ENCODE measurements at regions not wholly inside any gene's neighbourhood (a gene's known extent, or its start where the extent isn't known, plus 50 kb on each side); places are given as distances from the start of the nearest gene placed in this dataset.
"Not testable (repeated sequence)": the region's sequence is repeated elsewhere in the genome, so short reads cannot be mapped to it uniquely, and the experiment has no call there.

GRCh38 chr15:81809543-81809942 is 236.3 kb downstream of the MEX3B start:
- no peaks in the 10 kb centered on the region for H3K9me3 ChIP-seq
- no peak overlapping the region for H3K27ac ChIP-seq
- WGBS (ENCODE audit: insufficient coverage, low coverage, low lambda C conversion rate, missing lambda C conversion rate) = 41% methylated on average over 4 of the region's 4 CpGs
- ATAC-seq (peak in 2 of 4 donors; percentile 18 to 27), DNase-seq (no peak)
- H3K27me3 ChIP-seq = no peaks in the 10 kb centered on the region
- no peak overlapping the region for H3K4me3 ChIP-seq
- H3K4me1 ChIP-seq = no peaks in the 10 kb centered on the region
- intact Hi-C loops (cut with DNase I) = no loop called here
- TF ChIP-seq, protein P1, sequence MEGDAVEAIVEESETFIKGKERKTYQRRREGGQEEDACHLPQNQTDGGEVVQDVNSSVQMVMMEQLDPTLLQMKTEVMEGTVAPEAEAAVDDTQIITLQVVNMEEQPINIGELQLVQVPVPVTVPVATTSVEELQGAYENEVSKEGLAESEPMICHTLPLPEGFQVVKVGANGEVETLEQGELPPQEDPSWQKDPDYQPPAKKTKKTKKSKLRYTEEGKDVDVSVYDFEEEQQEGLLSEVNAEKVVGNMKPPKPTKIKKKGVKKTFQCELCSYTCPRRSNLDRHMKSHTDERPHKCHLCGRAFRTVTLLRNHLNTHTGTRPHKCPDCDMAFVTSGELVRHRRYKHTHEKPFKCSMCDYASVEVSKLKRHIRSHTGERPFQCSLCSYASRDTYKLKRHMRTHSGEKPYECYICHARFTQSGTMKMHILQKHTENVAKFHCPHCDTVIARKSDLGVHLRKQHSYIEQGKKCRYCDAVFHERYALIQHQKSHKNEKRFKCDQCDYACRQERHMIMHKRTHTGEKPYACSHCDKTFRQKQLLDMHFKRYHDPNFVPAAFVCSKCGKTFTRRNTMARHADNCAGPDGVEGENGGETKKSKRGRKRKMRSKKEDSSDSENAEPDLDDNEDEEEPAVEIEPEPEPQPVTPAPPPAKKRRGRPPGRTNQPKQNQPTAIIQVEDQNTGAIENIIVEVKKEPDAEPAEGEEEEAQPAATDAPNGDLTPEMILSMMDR (IDR thresholded peaks at IDR 0.05) = peak in 3 of 4 donors; percentile 19 to 41 (median 22)
- TF ChIP-seq POLR2A (IDR thresholded peaks at IDR 0.05) = no peak
- no peaks in the 10 kb centered on the region for H3K36me3 ChIP-seq

DNA sequence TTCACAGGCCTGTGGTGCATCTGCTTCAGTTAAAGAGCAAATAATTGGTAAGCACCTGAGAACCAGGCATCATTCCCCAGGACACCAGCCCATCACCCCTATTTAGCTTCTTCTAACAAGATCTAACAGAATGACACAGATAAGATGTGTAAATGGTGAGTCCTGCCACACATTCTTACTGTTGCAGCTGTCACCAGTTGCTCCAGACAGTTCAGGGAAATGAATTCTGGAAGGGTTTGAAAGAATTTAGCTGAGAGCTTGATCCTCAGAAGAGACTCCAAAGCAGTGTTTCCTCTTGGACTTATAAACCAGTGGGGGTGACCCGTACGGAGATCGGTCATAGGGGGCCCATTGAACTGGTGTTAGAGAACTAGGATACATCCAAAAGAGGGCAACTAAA is 238.0 kb downstream of the MEX3B start:
- ATAC-seq = no peak
- no peak overlapping the region for H3K4me3 ChIP-seq
- 51% methylated on average over 2 of the region's 3 CpGs for WGBS (ENCODE audit: insufficient coverage, low coverage, low lambda C conversion rate, missing lambda C conversion rate)

GRCh38 chr15:81807186-81807585 is 238.6 kb downstream of the MEX3B start:
- Histone ChIP-seq H3K27ac (no peak overlapping the region), H3K9me3 (no peaks in the 10 kb centered on the region), H3K36me3 (no peaks in the 10 kb centered on the region), H3K4me3 (no peak overlapping the region), H3K27me3 (no peaks in the 10 kb centered on the region), H3K4me1 (no peaks in the 10 kb centered on the region)
- no peak for ATAC-seq
- WGBS (ENCODE audit: insufficient coverage, low coverage, low lambda C conversion rate, missing lambda C conversion rate) = 55% methylated on average over 2 of the region's 2 CpGs
- DNase-seq = no peak
- TF ChIP-seq, protein P1 (IDR thresholded peaks at IDR 0.05) = no peak
- TF ChIP-seq POLR2A (IDR thresholded peaks at IDR 0.05) = no peak
- intact Hi-C loops (cut with DNase I) = no loop called here

More for the DNA sequence above, 238.0 kb downstream of the MEX3B start:
- DNase-seq = no peak
- Histone ChIP-seq H3K4me1 (no peaks in the 10 kb centered on the region), H3K27ac (no peak overlapping the region), H3K9me3 (no peaks in the 10 kb centered on the region), H3K27me3 (no peaks in the 10 kb centered on the region), H3K36me3 (no peaks in the 10 kb centered on the region)
- intact Hi-C loops (cut with DNase I) = no loop called here
- TF ChIP-seq POLR2A (IDR thresholded peaks at IDR 0.05) = no peak
- TF ChIP-seq, protein P1 (IDR thresholded peaks at IDR 0.05) = no peak

GRCh38 chr15:81795899-81796298 is 249.9 kb downstream of the MEX3B start:
- Histone ChIP-seq H3K27ac (no peak overlapping the region), H3K36me3 (no peaks in the 10 kb centered on the region), H3K27me3 (no peaks in the 10 kb centered on the region), H3K4me3 (no peak overlapping the region), H3K4me1 (no peaks in the 10 kb centered on the region), H3K9me3 (no peaks in the 10 kb centered on the region)
- 100% methylated on average over 1 of the region's 1 CpG for WGBS (ENCODE audit: insufficient coverage, low coverage, low lambda C conversion rate, missing lambda C conversion rate)
- DNase-seq = no peak
- TF ChIP-seq, protein P1 (IDR thresholded peaks at IDR 0.05) = no peak
- no peak for TF ChIP-seq POLR2A (IDR thresholded peaks at IDR 0.05)
- intact Hi-C loops (cut with DNase I) = no loop called here
- ATAC-seq = no peak

GRCh38 chr15:81792646-81793045 is 253.2 kb downstream of the MEX3B start:
- H3K4me1 ChIP-seq = no peaks in the 10 kb centered on the region
- no peaks in the 10 kb centered on the region for H3K9me3 ChIP-seq
- H3K27ac ChIP-seq = no peak overlapping the region
- no peaks in the 10 kb centered on the region for H3K36me3 ChIP-seq
- WGBS (ENCODE audit: insufficient coverage, low coverage, low lambda C conversion rate, missing lambda C conversion rate) = 69% methylated on average over 2 of the region's 2 CpGs
- ATAC-seq (no peak), DNase-seq (no peak)
- TF ChIP-seq, protein P1 (IDR thresholded peaks at IDR 0.05) = no peak
- TF ChIP-seq POLR2A (IDR thresholded peaks at IDR 0.05) = no peak
- intact Hi-C loops (cut with DNase I) = no loop called here
- H3K4me3 ChIP-seq = no peak overlapping the region
- H3K27me3 ChIP-seq = peaks cover 0 to 3% of the 10 kb centered on the region in 2 donors

DNA sequence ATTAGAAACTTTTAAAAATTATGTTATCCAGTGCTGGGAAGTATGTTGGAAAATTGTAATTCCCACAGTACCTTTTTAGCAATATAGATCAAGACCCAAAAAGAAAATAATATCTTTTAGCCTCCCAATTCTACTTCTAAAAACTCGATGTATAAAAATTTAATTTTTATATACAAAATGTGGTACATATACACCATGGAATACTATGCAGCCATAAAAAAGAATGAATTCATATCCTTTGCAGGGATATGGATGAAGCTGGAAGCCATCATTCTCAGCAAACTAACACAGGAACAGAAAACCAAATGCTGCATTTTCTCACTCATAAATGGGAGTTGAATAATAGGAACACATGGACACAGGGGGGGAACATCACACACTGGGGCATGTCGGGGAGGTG is 254.5 kb downstream of the MEX3B start:
- ATAC-seq; intact Hi-C loops (cut with DNase I); H3K36me3 ChIP-seq; H3K9me3 ChIP-seq; H3K4me3 ChIP-seq; H3K27ac ChIP-seq; DNase-seq; H3K27me3 ChIP-seq; H3K4me1 ChIP-seq: not testable (repeated sequence)
- WGBS (ENCODE audit: insufficient coverage, low coverage, low lambda C conversion rate, missing lambda C conversion rate) = 76% methylated on average over 2 of the region's 2 CpGs

Measured in right lobe of liver (tissue), 6 donors.